ENCODE measurements at regions not wholly inside any gene's neighbourhood (a gene's known extent, or its start where the extent isn't known, plus 50 kb on each side); places are given as distances from the start of the nearest gene placed in this dataset.

GRCh38 chr7:35533902-35534301 is 161.0 kb downstream of the HERPUD2 start:
- no peak for DNase-seq

GRCh38 chr7:35530124-35531109 is 164.5 kb downstream of the HERPUD2 start:
- DNase-seq = no peak

- no peak for DNase-seq
Measured at GRCh38 chr7:35529713-35530112, 165.2 kb downstream of the HERPUD2 start.

DNA sequence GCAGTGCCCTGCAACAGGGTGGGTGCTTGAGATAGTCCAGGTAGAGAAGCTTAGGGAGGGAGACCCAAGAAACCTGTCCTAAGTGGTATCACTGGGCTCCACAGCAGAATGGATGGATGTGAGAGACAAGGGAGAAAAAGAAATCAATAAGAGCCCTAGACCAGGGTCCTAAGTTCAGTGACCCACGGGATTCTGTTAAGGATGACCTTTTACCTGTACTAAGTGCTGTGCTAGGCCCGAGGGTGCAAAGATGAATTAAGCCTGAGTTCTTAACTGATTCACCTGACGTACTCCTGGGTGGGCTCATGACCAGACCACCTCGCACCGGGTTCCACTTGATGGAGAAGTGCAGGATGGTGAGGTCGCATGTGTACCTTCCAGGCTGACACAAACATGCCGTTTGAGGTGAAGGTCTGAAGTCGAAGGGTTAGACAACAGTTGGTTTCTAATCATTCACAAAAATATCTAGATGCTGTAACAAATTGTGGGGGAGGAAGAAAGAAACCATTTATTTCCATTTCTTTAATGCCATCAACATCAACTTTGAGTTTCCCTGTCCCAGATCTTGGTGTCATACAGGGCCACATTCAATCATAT is 166.5 kb downstream of the HERPUD2 start:
- no peak for DNase-seq

DNA sequence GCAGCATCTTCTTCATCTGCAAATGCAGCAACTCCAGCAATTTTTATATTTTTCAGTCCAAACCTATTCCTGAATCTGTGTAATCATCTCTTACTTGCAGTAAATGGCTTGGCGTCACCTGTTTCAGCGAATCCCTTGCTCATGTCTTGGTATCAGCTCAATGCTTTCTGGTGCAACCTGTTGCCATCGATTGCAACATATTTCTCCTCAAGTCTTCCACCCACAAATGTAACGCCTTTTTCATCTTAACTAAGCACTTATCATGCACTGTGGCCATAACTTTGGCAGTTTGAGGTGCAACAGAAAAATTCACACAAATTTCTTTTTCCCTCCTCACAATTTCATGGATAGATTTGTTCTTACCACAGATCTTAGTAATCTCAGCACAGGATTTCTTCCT is 168.3 kb downstream of the HERPUD2 start:
- DNase-seq = no peak

DNA sequence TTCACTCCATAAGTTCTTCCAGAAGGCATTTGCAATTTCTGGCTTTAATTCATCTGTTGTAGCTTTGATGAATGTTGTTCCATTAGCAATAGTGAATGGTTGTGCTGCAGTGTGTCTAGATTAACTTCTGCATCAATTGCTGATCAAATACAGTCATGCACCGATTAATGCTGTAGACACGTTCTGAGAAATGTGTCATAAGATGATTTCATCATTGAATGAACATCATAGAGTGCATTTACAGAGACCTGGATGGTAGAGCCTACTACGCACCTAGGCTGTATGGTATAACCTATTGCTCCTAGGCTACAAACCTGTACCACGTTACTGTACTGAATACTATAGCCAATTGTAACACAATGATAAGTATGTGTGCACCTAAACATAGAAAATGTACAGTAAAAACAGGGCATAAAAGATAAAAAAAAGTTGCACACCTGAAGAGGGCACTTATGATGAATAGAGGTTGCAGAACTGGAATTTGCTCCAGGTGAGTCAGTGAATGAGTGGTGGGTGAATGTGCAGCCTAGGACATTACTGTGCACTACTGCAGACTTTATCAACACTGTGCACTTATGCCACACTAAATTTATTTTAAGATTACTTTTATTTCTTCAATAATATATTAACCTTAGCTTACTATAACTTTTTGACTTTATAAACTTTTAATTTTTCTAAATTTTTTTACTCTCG is 170.7 kb downstream of the HERPUD2 start:
- no peak for DNase-seq

GRCh38 chr7:35523292-35523691 is 171.6 kb downstream of the HERPUD2 start:
- no peak for DNase-seq

- DNase-seq = no peak
Measured at GRCh38 chr7:35522697-35523096, 172.2 kb downstream of the HERPUD2 start.

DNA sequence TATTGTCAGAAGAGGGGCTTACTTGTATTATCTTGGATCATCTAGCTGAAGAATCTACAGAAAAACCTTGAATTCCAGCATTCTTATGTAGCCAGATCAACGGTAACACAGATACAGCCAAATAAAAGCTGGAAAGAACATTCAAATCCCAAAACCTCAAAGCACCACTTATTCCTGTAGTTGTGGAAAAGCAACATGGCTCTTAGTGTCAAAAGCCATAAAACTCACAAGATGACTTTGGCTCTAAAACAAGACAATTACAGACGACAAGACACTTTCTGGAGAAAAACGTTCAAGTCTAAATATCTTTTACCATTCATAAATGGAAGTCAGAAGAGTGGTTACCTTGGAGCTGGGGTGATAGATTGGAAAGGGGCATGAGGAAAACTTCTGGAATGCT is 173.0 kb downstream of the HERPUD2 start:
- DNase-seq = no peak

- no peak for DNase-seq
Measured at GRCh38 chr7:35520810-35521625, 173.9 kb downstream of the HERPUD2 start.

DNA sequence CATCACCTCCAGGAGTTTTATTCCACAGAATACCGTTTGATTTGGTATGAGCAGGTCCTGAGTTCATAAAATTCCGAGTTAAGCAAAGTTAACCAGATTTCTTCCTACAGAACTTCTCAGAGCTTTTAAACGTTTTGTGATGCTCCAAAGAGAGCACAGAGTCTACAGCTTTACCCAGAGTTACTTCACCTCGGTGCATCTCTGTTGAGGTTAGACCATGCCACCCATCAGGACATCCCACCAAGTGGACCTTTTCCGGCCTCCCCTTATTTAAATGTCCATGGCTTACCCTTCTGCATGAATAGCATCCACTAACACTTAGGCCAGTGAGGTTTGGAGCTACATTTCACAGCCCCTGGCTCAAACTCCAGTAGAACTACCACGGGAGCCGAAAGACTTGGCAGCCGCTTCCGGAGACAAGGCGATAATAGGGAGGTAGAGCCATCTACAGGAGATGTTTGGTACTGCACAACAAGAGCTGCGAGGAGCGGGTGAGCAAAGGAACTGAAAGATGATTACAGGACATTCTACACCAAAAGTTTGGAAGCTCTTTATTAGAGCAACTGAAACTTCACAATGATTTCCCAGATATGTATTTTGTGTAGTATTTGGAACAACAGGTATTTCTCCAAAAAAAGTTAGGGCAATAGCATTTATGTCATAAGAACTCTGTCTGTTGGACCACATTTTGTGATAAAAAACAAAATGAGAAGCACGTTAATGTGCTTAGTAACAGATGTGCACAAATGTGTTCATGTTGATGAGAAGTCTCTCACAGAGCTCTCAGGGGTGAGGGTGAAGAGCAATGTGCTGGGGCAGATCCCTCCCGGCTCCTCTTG is 174.7 kb downstream of the HERPUD2 start:
- DNase-seq = peak; percentile 70

DNA sequence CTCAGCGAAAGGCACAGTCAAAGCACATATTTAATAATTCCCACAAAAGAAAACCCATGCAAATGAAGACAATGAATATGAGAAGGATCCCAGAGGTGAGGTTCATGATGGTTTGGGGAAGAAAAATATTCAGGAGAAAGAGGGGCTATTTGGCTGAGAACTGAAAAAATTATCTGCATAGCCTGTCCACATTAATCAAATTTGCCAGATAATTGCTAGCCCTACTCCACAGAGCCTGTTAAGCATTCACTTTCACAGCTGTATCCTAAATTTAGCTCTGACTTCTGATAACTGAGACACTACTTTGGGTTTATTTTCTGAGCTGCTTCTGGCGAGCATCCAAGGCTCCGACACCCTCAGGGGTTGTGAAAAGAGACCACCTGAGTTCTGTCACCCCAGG is 176.2 kb downstream of the HERPUD2 start:
- DNase-seq = no peak

DNA sequence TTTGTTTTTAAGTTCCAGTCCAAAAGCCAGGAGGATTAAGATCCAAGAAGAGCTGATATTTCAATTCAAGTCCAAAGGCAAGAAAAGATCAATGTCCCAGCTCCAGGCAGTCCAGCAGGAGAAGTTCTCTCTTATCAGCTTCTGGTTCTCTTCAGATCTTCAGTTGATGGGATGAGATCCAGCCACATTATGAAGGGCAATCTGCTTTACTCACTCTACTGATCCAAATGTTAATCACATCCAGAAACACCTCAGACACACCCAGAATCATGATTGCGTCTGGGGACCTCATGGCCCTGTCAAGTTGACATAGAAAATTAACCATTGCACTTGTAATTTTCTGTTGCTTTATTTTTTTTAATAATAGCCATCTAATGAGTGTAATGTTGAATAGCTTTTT is 178.4 kb downstream of the HERPUD2 start:
- DNase-seq = no peak

GRCh38 chr7:35513828-35514227 is 181.1 kb downstream of the HERPUD2 start:
- DNase-seq = no peak

DNA sequence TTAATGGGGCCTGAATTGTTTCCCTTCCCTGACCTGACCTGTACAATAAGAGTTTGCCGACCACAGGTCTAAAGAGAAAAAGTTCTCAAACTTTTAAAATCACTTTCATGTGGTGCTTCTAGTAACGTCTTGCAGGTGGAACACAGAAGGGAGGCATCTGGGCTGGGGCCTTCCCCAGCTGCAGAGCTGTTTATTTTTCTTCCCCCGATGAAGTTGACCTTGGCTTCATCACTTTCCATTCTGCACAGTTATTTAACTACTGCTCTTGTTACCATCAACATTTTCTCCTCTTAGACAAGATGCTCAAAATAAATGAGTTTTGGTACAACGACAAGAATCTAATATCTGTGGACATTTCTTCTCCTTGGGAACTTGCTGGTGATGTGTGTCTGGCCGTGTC is 181.7 kb downstream of the HERPUD2 start:
- no peak for DNase-seq

- DNase-seq = no peak
Measured at GRCh38 chr7:35512716-35513115, 182.2 kb downstream of the HERPUD2 start.

DNA sequence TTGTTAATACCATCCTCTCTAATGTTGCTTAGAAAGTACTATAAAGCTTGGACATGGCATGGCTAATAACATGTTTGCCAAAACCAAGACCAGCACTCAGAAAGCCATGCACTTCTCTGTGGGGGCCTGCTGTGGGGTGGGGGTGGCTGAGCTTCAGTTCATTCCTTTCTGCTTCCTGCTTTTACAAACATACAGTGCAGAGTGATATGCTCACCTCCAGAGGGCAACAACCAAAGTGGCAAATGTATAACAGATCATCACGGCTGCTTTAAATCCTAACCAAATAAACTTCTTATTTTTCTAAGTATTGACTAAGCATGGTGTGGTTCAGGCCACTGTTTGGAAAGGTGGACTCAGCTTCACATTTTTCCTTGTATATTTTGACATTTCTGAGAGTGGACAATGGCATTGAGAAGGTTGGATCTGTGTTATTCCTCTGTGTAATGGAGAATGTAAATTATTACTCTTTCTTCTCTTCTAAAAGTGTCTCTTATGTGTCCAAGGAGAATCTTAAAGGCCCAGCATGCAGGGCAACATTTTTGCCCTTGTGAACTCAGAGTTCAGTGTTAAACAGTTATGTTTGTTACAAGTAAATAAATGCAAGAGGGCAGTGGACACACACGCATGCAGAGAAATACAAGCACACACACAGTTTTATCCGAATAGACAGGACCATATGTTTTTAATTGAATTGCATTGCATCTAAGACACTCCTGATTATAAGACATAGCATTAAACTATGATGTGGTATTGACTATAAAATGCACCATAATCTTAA is 186.1 kb downstream of the HERPUD2 start:
- DNase-seq = no peak

DNA sequence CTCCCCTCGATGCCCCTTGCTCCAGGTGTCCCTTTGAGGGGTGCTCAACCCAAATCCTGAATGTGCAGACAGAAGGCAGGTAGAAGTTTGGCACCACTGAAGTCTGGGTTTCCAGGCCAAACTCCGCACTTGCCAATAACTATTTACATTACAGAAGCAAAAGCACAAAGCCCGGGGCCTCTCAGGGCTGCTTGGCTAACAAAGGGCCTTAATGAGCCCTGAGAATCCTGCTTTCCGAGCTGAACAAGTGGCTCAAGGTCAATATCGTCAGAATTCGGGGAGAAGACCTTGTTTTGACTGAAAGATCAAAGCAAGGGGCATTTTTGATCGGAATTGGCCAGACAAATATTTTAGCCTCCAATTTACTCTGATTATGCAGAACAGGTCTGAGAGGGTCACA is 189.9 kb downstream of the HERPUD2 start:
- no peak for DNase-seq

- no peak for DNase-seq
Measured at GRCh38 chr7:35504365-35504764, 190.6 kb downstream of the HERPUD2 start.

DNA sequence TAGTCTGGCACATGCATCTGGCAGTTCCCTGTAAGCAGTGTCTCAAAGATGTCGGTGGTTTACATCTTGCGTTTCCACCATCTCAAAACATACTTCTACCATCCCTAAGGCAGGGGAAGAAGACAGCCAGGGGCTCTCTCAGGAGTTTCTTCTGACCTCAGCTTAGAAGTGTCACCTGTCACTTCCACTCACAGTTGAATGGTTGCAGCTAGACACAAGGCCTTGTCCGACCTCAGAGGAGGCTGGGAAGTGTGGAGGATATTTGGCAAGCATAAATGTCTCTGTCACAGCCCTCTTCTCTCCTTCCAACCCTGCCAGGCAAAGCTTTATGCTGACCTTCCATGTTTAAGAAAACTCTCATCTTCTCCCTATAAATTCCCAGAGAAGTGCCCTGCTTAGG is 193.3 kb downstream of the HERPUD2 start:
- DNase-seq = no peak

GRCh38 chr7:35499226-35499625 is 195.7 kb downstream of the HERPUD2 start:
- no peak for DNase-seq
